Mammary epithelial cell (primary cell): ENCODE measurements at regions not wholly inside any gene's neighbourhood (a gene's known extent, or its start where the extent isn't known, plus 50 kb on each side); places are given as distances from the start of the nearest gene placed in this dataset.

Experiments used
- CTCF ChIP-seq, 2 donors: IDR thresholded peaks in 1 of 2; conservative IDR thresholded peaks in 1 of 2; 2 replicates each; pipeline ENCODE4 v1.5.1; 2011 to 2012; ENCODE audit warnings: inconsistent platforms in 2 of 2, low read length in 2 of 2, mild to moderate bottlenecking in 2 of 2, control low read depth in 1 of 2, low read depth in 1 of 2; ENCODE audit not compliant: insufficient read depth in 1 of 2; ENCODE audit errors: extremely low read depth in 1 of 2
- EZH2 ChIP-seq: IDR thresholded peaks from 2 replicates; pipeline ENCODE4 v1.6.1; 2012; ENCODE audit warnings: low read length, inconsistent platforms, borderline replicate concordance

- TF ChIP-seq CTCF (conservative IDR thresholded peaks at IDR 0.05 in 1 of 2, IDR thresholded peaks at IDR 0.05 in 1 of 2; ENCODE audit: extremely low read depth in 1 of 2, insufficient read depth in 1 of 2, low read depth in 1 of 2, low read length in 2 of 2) (no peak), EZH2 (no peak)
These were observed 1061.8 kb downstream of the PCDH19 start for GRCh38 chrX:99348256-99348655.
